NCI-H1092 treated with DMSO at 0.1 percent for 48 hours (cell line): ENCODE measurements at regions not wholly inside any gene's neighbourhood (a gene's known extent, or its start where the extent isn't known, plus 50 kb on each side); places are given as distances from the start of the nearest gene placed in this dataset.
A peak's percentile ranks its signal among the peaks of the same experiment; 100 is the strongest.

Source experiments
- DNase-seq: peaks from one replicate; lab custom pipeline; 2025; lab: John Stamatoyannopoulos, UW

DNA sequence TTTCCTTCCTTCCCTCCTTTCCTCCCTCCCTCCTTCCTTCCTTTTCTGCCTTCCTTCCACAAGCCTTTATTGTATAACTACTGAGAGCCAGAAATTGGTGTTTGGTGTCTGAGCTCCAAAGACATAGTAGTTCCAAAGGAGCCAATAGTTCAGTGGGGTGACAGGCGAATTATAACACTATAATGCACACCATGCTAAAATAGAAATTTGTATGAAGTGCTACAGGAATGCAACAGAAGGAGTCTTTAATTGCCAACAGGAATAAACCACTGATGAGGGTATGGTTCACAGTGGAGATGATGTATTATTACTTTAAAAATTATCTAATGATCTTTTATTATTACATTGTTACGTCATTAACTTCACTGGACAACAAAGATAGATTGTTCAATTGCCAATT lies 158.8 kb upstream of the SP8 start:
- no peak for DNase-seq

DNA sequence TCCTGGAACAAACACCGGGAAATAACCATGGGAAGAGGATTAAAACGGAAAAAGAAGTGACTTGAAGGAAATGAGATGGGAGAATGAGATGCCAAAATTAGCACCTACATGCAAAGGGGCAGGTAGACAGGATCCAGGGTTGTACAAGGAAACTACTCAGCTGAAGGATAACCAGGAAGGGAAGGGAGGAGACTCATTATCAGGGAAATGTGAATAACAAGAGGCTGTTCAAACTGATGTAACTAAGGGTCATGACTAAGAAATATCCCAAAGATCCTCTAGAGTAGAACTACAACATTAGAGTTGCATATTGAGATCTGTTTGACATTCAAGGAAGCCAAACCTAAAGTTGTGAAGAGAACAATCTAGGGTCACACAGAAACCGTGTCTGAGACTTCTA lies 166.2 kb upstream of the SP8 start:
- DNase-seq, result no peak

DNA sequence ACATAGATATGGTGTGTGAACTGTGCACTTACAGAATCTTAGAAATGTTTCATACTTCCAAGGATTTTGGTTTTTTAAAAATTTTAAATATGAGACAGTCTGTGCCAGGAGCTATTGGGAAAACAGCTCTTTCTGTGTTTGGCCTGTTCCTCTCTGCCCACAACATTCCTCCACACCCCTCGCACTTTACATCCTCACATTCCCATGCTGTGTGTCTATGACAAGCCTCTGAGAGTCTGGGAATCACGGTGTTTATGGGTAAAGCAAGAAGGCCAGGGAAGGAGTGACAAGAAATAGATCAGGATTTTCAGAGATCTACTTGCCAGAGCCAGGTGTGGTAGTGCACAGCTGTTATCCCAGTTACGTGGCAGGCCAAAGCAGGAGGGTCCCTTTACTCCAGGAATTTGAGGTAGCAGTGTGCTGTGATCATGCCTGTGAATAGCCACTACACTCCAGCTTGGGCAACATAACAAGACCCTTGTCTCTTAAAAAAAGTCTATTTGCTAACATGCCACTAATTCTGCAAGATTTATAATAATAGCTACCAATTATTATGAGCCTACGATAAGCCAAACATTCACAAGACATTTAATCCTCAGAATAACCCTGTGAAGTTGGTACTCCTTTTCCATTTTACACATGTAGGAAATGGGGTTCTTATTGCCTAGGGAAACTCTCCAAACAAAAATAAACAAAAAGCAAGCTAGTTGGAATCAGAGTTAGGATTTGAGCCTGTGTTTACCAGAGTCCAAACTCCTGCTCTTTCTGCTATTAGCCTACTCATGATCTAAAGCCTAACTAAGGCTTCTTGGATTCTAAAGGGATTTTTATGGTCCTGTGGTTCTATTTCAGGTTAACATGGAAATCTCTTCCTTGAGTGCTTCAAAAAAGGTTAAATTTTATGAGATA lies 168.3 kb upstream of the SP8 start:
- no peak for DNase-seq

GRCh38 chr7:20958572-20958971 lies 171.9 kb upstream of the SP8 start:
- peak; percentile 77 for DNase-seq

DNA sequence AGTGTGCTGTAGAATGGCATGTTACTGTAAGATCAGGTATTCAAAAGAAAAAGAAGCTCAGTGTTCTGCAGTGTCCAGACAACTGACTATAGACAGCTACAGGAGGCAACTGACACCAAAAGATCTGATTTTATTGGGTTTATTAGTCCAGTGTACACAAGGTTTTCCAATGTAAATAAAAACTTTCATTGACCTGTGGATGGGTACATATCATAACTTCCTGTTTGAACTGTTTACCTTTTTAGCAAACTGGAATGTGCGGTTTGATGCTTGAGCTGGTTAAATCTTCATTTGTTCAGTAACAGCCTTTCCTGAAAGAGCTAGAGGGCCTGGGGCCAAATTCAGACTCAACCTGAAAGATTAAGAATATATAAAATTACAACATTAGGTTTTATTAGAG lies 172.6 kb upstream of the SP8 start:
- DNase-seq, result peak; percentile 78

DNA sequence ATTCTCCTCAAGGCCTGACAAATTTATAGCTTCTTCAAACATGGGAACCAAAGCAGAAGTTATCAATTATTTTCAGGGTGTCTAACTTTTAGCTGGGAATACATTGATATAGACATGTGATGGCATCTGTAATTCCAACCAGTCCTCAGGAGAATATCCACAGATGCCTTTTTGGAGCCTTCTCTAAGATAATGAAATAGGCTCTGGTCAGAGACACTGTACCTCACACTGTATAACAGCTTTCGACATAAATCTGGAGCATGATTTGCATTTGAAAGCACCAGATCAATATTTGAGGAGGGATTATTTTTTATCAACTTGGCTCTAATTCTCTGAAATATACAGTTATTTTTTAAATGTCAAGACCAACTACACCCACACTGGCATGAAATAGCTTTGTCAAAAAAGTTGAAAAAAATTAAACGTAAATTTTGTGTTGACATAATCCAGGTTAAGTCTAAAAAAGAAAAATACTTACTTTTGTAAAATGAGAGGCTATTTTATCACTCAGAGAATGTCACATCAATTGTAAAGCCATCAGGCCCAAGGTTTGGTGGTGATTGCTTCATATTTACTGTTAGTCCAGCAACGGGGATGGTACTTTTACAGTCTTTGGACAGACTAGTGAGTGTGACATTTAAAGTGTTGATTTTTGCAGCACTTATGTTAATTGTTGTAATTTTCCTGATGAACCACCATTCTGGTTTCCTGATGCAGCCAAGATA lies 177.0 kb upstream of the SP8 start:
- no peak for DNase-seq

- DNase-seq, result peak; percentile 93
Observed at GRCh38 chr7:20964281-20964918, 177.7 kb upstream of the SP8 start.

DNA sequence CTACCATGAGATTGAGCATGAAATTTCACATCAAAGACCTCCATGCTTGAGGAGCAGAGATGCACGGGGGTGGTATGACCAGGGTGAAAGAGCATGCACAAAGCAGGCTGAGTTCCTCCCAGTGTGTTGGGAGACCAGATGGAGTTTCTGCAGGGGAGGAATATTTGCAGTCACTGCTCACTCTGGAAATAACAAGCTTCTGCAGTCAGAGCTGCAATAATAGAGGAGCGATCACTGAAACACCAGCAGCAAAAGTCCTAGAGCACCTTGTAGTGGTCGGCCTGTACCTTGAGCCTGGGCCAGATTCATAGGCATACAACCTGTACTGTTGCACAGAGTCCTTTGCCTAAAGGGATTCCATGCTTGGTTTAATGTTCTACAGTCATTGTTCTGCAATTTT lies 184.5 kb upstream of the SP8 start:
- DNase-seq, result no peak

GRCh38 chr7:20980232-20980631 lies 193.5 kb upstream of the SP8 start:
- no peak for DNase-seq

DNA sequence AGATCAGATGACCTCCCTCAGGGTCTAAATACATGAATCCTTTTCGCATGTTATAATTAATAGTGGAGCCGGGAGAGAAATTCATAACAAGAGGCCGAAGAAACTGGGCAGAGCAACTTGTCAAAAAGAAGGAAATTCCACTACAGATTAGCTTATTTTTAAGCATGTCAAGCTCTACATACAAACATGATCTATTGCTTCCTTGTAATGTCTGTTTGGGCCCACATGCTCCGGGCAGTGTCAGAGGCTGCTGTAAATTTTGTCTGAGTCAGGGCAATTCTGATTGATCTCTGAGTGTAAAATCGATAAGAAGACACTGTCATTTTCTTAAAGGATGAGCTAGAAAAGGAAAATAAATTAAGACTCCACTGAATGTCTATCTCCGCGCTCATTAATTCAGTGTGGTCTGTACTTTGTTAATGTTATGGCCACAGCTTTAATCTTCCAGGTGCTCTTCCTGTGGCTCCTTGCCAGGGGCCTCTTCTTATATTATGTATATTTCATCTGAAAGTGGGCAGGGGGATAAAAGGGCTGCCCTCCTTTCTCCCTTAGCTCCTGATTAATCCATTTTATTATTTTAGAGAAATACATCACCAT lies 194.1 kb upstream of the SP8 start:
- no peak for DNase-seq

GRCh38 chr7:20988340-20988739 lies 201.7 kb upstream of the SP8 start:
- DNase-seq, result no peak

DNA sequence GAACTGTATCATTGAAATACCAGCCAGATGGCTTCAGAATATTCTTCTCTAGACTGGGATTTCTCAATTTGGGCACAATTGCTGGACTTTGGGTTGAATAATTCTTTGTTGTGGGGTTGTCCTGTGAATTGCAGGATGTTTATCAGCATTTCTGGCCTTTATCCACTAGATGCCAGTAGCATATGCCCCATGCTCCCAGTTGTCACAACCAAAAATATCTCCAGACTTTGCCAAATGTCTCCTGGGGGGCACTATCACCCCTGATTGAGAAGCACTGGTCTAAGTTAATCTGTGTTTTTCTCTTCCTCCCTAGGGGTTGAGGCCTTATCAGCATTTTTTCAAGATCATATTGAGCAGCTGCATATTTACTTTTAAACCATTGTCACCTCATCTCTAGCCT lies 204.9 kb upstream of the SP8 start:
- peak; percentile 25 for DNase-seq

DNA sequence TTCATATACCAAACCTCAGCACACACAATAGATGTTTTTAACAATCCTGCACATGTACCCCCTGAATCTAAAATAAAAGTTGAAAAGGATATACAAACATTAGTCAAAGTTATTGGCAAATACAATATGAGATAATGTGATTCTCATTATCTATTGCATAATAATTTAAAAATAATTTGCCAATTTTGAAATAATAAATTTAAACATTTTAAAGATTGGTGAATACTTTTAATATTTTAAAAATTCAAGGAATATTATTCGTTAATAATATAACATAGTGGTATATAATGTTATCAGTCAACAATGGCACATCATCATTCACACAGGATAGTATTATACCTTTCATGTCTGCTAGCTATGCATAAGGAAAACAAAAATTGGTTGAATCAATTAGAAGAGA lies 207.0 kb upstream of the SP8 start:
- DNase-seq, result no peak

GRCh38 chr7:20998309-20998708 lies 211.6 kb upstream of the SP8 start:
- no peak for DNase-seq

DNA sequence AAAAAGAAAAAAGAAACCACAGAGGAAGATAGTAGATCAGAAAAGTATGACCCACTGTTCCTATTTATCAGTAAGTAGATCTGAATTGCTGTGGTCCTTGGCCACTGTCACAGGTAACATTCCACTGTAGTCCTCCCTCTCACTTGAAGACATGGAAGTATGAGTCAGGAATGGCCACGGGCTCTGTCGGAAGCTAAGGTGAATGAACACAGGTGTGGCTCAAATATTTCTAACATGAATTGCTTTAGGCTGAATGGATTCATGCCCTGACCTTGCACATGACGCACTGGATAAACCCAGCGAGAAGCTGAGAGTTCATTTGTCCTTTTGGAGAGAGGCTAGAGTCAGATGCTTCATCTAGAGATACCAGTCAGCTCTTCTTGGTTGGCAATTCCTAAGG lies 224.5 kb upstream of the SP8 start:
- no peak for DNase-seq

DNA sequence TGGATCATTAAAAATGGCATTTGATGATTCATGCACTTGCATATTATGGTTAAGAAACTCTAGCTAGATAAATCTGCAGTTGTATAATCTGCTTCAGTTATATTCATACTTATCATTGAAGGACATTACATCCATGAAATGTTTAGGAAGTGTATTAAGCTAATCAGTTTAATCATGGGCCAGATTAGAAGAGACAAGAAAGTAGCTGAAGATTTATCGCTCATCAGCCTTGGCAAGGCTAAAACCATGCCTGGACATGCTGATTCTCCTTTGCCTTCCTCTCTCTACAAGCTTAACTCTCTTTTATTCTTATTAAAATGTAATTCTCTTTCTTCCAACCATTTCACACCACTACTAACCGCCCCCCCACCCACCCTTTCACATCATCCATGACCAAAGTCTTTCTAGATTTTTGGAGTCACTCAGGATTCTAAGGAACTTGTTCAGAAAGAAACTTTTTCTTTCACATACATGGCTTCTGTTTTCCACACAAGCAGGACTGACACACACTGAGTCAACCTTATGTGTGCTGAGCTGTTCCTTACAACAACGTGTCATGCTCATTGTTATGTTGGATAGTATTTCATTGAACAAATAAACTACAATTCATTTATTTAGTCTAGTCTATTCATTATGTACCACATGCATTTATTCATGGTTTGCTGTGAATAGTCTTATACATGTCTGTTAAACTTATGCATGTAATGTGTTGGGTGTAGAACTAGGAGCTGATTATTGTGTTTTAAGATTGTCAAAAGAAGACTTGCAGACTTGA lies 227.3 kb upstream of the SP8 start:
- no peak for DNase-seq

DNA sequence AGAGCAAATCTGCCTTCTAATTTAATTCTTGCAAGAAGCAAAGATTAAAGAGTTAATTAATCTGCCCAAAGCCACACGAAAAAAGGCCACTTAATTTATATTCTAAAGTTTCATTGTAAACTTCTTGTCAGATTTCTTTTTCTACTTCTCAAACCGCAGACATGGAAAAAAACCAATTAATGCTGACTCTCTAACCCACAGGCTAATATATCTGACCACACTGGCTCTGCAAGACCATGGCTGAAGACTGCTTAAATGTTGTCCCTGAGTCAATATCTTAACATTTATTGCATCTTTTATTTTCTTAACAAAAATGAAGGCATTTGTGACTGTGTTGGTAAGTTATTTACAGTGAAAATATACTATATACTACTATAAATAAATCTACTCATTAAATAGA lies 234.0 kb upstream of the SP8 start:
- no peak for DNase-seq

GRCh38 chr7:21023841-21024484 lies 237.3 kb upstream of the SP8 start:
- no peak for DNase-seq

- DNase-seq, result no peak
Observed at GRCh38 chr7:21024485-21024867, 237.8 kb upstream of the SP8 start.

DNA sequence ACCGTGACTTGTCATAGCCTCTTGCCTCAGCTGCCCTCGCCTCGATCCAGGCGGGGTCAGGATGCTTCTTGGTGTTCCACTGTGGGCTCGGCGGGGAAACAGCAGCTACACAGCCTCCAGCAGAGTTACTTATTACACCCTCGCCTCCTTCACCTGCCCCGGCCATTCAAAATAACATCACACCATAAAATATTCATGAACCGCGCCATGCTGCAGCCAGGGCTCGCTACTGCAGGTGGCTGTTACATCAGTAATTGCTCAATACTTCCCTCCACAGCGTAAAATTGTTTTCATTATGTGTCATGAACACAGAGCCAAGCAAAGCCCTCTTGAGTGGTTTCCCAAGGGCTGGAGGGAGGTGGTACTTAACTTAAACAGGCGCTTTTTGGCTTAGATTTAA lies 241.5 kb upstream of the SP8 start:
- DNase-seq, result peak; percentile 93

DNA sequence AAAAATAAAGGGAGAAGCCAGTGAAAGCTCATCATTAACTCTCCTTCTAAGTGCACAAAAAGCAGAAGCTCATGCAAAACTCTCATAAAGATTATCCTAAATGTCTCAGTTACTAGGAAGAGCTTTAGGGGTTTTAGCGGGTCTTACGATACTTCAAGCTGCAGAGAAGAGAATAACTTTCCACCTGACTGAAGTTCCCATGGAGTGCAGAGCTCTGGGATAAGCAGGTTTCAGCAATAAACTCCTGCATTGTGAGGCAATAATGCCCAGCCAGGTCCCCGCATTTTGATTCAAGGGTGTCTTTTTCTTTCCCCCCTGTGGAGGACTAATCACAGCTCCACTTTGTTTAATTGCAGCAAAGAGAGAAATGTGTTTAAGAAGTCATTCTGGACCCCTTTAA lies 241.9 kb upstream of the SP8 start:
- DNase-seq, result peak; percentile 80
